Calu3 (cell line): ENCODE measurements at regions not wholly inside any gene's neighbourhood (a gene's known extent, or its start where the extent isn't known, plus 50 kb on each side); places are given as distances from the start of the nearest gene placed in this dataset.

ENCODE experiments used
- BruUV-seq: library from RNA; stranded (reverse); fragments of 400-500 nt; replicated peaks from 2 replicates; lab custom pipeline; 2021; lab: Mats Ljungman, UMichigan
- CTCF ChIA-PET: fragments of 300-600 bp; sonication (Branson Sonifier 250); formaldehyde crosslinking; loops from one replicate; lab custom pipeline; 2022; ENCODE audit warnings: antibody characterized with exemption; lab: Charles Lee
- DNase-seq: peaks from one replicate; pipeline ENCODE4 v3.0.0; 2022
- H3K27ac Mint-ChIP-seq: one replicate; pipeline ENCODE4 v1.8.0; 2022; ENCODE audit warnings: mixed read lengths; ENCODE audit not compliant: unreplicated experiment
- H3K27me3 Mint-ChIP-seq: one replicate; pipeline ENCODE4 v1.8.0; 2022; ENCODE audit warnings: mixed read lengths; ENCODE audit not compliant: unreplicated experiment
- H3K36me3 Mint-ChIP-seq: one replicate; pipeline ENCODE4 v1.8.0; 2022; ENCODE audit warnings: mild to moderate bottlenecking, moderate library complexity, mixed read lengths; ENCODE audit not compliant: insufficient read depth, unreplicated experiment
- H3K4me1 Mint-ChIP-seq: one replicate; pipeline ENCODE4 v1.8.0; 2022; ENCODE audit warnings: mild to moderate bottlenecking, low read depth, mixed read lengths; ENCODE audit not compliant: unreplicated experiment
- H3K4me3 Mint-ChIP-seq: one replicate; pipeline ENCODE4 v1.8.0; 2022; ENCODE audit warnings: mild to moderate bottlenecking, low read depth, moderate library complexity, mixed read lengths; ENCODE audit not compliant: unreplicated experiment
- H3K9me3 Mint-ChIP-seq: one replicate; pipeline ENCODE4 v1.8.0; 2022; ENCODE audit warnings: low read depth, mixed read lengths; ENCODE audit not compliant: unreplicated experiment
- CTCF ChIP-seq: fragments of 200-600 bp; IDR thresholded peaks from one replicate; pipeline ENCODE4 v1.8.0; 2022; ENCODE audit warnings: antibody characterized with exemption; ENCODE audit not compliant: unreplicated experiment
- intact Hi-C: fragments of 100-400 bp; cut with micrococcal nuclease; formaldehyde crosslinking; loops from one replicate; pipeline ENCODE4 v1.10.0; 2022; ENCODE audit not compliant: unreplicated experiment

DNA sequence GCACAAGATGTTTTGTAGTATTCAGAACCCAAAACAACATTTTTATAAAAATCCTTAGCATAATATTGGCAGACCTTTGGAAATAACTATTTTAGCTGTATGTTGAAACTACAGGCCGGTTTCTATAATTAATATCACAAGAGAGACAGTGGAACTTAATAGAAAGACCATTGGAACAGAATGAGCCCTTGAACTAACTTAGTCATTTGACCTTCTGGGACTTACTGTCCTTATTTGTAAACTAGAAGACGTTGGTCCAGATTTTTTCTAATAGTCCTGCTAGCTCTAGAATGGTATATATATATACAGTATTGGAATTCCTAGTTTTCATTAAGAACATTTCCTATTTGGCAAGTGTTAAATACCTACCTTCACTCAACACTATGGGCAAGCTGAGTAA, 69.5 kb upstream of the ALDH1A1 start:
- Mint-ChIP-seq H3K9me3 (no peaks in the 10 kb centered on the region), H3K4me3 (no peak overlapping the region), H3K27ac (no peak overlapping the region), H3K36me3 (no peaks in the 10 kb centered on the region), H3K27me3 (no peaks in the 10 kb centered on the region), H3K4me1 (peaks cover 13% of the 10 kb centered on the region)
- TF ChIP-seq CTCF: no peak
- CTCF ChIA-PET: interaction anchor here (0.8 to 1.3 kb wide), 5 partner anchors 78 to 178 kb away, joined by 3 to 10 read pairs (median 5); no protein-coding TSS in a partner anchor
- no TSS peak for BruUV-seq
- DNase-seq: no peak
- intact Hi-C loops: loop anchor here (5.0 kb wide), 2 partner anchors 40 to 165 kb away; no protein-coding TSS in a partner anchor

DNA sequence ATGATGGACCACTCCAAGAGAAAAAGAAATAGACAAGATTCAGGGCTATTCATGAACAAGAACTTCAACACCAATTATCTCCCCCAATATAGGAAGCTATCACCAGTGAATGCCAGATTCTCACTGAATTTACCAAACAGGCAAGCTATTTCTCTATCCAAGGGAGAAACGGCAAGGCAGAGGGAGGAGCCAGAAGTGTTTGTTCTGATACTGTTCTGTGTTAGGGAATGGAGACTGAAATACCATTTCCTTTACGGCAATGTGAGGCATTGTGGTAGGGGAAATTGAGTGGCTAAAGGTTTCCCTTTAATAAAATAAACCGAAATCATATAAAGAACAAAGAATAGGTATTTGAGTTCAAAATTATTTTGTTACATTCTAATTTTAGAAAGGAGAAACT, 68.0 kb upstream of the ALDH1A1 start:
- H3K27me3 Mint-ChIP-seq: no peaks in the 10 kb centered on the region
- no peak for DNase-seq
- TF ChIP-seq CTCF: no peak
- peaks cover 13% of the 10 kb centered on the region for H3K4me1 Mint-ChIP-seq
- no peak overlapping the region for H3K27ac Mint-ChIP-seq
- H3K4me3 Mint-ChIP-seq: no peak overlapping the region
- no TSS peak for BruUV-seq
- CTCF ChIA-PET: no interaction called here
- no peaks in the 10 kb centered on the region for H3K36me3 Mint-ChIP-seq
- no peaks in the 10 kb centered on the region for H3K9me3 Mint-ChIP-seq
- intact Hi-C loops: loop anchor here (5.0 kb wide), 2 partner anchors 39 to 164 kb away; no protein-coding TSS in a partner anchor

DNA sequence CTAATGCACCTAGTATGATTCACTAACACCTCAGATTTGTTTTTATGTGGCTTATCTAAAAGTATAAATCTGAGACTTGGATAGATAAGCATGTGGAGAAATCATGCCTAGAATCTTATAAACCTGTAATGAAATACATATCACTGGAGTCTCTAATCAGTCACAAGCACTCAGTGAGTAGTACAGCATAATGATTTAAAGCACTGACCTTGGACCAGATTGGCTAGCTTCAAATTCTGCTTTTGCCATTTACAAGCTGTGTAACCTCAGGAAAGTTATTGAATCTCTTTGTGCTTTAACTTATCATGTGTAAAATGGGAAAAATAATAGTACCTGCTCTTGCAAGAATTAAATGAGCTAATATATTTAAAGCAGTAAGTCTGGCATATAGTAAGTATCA, 61.2 kb upstream of the ALDH1A1 start:
- TF ChIP-seq CTCF: no peak
- intact Hi-C loops: no loop called here
- CTCF ChIA-PET: no interaction called here
- no peak overlapping the region for H3K27ac Mint-ChIP-seq
- H3K27me3 Mint-ChIP-seq: no peaks in the 10 kb centered on the region
- no peaks in the 10 kb centered on the region for H3K9me3 Mint-ChIP-seq
- no peak overlapping the region for H3K4me3 Mint-ChIP-seq
- DNase-seq: no peak
- no peaks in the 10 kb centered on the region for H3K4me1 Mint-ChIP-seq
- no TSS peak for BruUV-seq
- no peaks in the 10 kb centered on the region for H3K36me3 Mint-ChIP-seq

GRCh38 chr9:73011956-73012355, 59.1 kb upstream of the ALDH1A1 start:
- intact Hi-C loops: no loop called here
- no TSS peak for BruUV-seq
- H3K27ac Mint-ChIP-seq: no peak overlapping the region
- CTCF ChIA-PET: no interaction called here
- no peaks in the 10 kb centered on the region for H3K27me3 Mint-ChIP-seq
- no peaks in the 10 kb centered on the region for H3K36me3 Mint-ChIP-seq
- H3K4me1 Mint-ChIP-seq: no peaks in the 10 kb centered on the region
- H3K9me3 Mint-ChIP-seq: no peaks in the 10 kb centered on the region
- no peak for TF ChIP-seq CTCF
- H3K4me3 Mint-ChIP-seq: no peak overlapping the region
- no peak for DNase-seq
